AG04449 (cell line): ENCODE measurements at regions not wholly inside any gene's neighbourhood (a gene's known extent, or its start where the extent isn't known, plus 50 kb on each side); places are given as distances from the start of the nearest gene placed in this dataset.

Experiments used
- CTCF ChIA-PET: fragments of 350-600 bp; formaldehyde crosslinking; extraction: SDS; loops from one replicate; lab custom pipeline; 2021; ENCODE audit warnings: antibody characterized with exemption; lab: Yijun Ruan, JAX
- POLR2A ChIA-PET: fragments of 400-600, 350-600 bp; formaldehyde crosslinking; extraction: SDS; loops from one replicate; lab custom pipeline; 2020; ENCODE audit warnings: antibody characterized with exemption, inconsistent platforms; lab: Yijun Ruan, JAX
- DNase-seq: peaks from one replicate; pipeline ENCODE4 v3.0.0-alpha.2; 2010; ENCODE audit warnings: low read depth, low spot score
- H3K4me3 ChIP-seq: 2 replicates; pipeline ENCODE4 v1.5.1; 2011; ENCODE audit warnings: low read depth, mild to moderate bottlenecking, control low read depth, low read length
- CTCF ChIP-seq: IDR thresholded peaks from one replicate; pipeline ENCODE4 v1.5.1; 2011; ENCODE audit warnings: mild to moderate bottlenecking, moderate library complexity, low read length, control low read depth, inconsistent platforms; ENCODE audit not compliant: insufficient read depth; ENCODE audit errors: missing control alignments

GRCh38 chr1:232501854-232502253, 128.1 kb downstream of the SIPA1L2 start:
- DNase-seq, result no peak

GRCh38 chr1:232499188-232499587, 130.7 kb downstream of the SIPA1L2 start:
- no peak overlapping the region for H3K4me3 ChIP-seq
- POLR2A ChIA-PET, result no interaction called here
- CTCF ChIA-PET, result no interaction called here
- TF ChIP-seq CTCF, result no peak
- no peak for DNase-seq

More at GRCh38 chr1:232501854-232502253, 128.1 kb downstream of the SIPA1L2 start:
- CTCF ChIA-PET, result no interaction called here
- H3K4me3 ChIP-seq, result no peak overlapping the region
- POLR2A ChIA-PET, result no interaction called here
- no peak for TF ChIP-seq CTCF

- CTCF ChIA-PET, result no interaction called here
- DNase-seq, result no peak
- no peak overlapping the region for H3K4me3 ChIP-seq
- no peak for TF ChIP-seq CTCF
- POLR2A ChIA-PET, result no interaction called here
Observed at GRCh38 chr1:232493869-232494268, 136.1 kb downstream of the SIPA1L2 start.

- ChIA-PET CTCF (no interaction called here), POLR2A (no interaction called here)
- DNase-seq, result no peak
- no peak overlapping the region for H3K4me3 ChIP-seq
- TF ChIP-seq CTCF, result no peak
Observed at GRCh38 chr1:232489256-232489655, 140.7 kb downstream of the SIPA1L2 start.

- DNase-seq, result no peak
- ChIA-PET CTCF (no interaction called here), POLR2A (no interaction called here)
- no peak for TF ChIP-seq CTCF
- H3K4me3 ChIP-seq, result no peak overlapping the region
Observed at GRCh38 chr1:232487236-232487635, 142.7 kb downstream of the SIPA1L2 start.

- TF ChIP-seq CTCF, result no peak
- no peak for DNase-seq
- POLR2A ChIA-PET, result no interaction called here
- no peak overlapping the region for H3K4me3 ChIP-seq
- CTCF ChIA-PET, result no interaction called here
Observed at GRCh38 chr1:232486454-232487207, 143.3 kb downstream of the SIPA1L2 start.
